Testis (tissue), 2 donors: ENCODE measurements at regions not wholly inside any gene's neighbourhood (a gene's known extent, or its start where the extent isn't known, plus 50 kb on each side); places are given as distances from the start of the nearest gene placed in this dataset.

Experiments used
- POLR2A ChIP-seq: fragments of 450-650 bp; IDR thresholded peaks from one replicate; pipeline ENCODE4 v1.6.1; 2017; ENCODE audit warnings: antibody characterized with exemption, mild to moderate bottlenecking, moderate library complexity
- TF ChIP-seq, protein P1 (sequence below), 3 experiments: fragments of 450-650 bp in 2 of 3; fragments of 200-600 bp in 1 of 3; sonication (generic) in 1 of 3; IDR thresholded peaks; one replicate each; pipeline ENCODE4 v1.5.1; 2016 to 2019; ENCODE audit warnings: antibody characterized with exemption in 3 of 3, mild to moderate bottlenecking in 2 of 3, moderate library complexity in 1 of 3

- TF ChIP-seq, protein P1, sequence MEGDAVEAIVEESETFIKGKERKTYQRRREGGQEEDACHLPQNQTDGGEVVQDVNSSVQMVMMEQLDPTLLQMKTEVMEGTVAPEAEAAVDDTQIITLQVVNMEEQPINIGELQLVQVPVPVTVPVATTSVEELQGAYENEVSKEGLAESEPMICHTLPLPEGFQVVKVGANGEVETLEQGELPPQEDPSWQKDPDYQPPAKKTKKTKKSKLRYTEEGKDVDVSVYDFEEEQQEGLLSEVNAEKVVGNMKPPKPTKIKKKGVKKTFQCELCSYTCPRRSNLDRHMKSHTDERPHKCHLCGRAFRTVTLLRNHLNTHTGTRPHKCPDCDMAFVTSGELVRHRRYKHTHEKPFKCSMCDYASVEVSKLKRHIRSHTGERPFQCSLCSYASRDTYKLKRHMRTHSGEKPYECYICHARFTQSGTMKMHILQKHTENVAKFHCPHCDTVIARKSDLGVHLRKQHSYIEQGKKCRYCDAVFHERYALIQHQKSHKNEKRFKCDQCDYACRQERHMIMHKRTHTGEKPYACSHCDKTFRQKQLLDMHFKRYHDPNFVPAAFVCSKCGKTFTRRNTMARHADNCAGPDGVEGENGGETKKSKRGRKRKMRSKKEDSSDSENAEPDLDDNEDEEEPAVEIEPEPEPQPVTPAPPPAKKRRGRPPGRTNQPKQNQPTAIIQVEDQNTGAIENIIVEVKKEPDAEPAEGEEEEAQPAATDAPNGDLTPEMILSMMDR (IDR thresholded peaks at IDR 0.05), result peak in 1 of 3 experiments; percentile 30
- TF ChIP-seq POLR2A, result no peak
Observed at GRCh38 chr11:92340839-92341238, 116.2 kb downstream of the FAT3 start.
